HG03103 (cell line): ENCODE measurements at regions not wholly inside any gene's neighbourhood (a gene's known extent, or its start where the extent isn't known, plus 50 kb on each side); places are given as distances from the start of the nearest gene placed in this dataset.
"Not testable (repeated sequence)": the region's sequence is repeated elsewhere in the genome, so short reads cannot be mapped to it uniquely, and the experiment has no call there.

Experiments used
- ATAC-seq: cut with Tn5 transposase; IDR thresholded peaks from one replicate; pipeline ENCODE4 v1.9.1; 2021; ENCODE audit warnings: low read depth; ENCODE audit not compliant: unreplicated experiment

DNA sequence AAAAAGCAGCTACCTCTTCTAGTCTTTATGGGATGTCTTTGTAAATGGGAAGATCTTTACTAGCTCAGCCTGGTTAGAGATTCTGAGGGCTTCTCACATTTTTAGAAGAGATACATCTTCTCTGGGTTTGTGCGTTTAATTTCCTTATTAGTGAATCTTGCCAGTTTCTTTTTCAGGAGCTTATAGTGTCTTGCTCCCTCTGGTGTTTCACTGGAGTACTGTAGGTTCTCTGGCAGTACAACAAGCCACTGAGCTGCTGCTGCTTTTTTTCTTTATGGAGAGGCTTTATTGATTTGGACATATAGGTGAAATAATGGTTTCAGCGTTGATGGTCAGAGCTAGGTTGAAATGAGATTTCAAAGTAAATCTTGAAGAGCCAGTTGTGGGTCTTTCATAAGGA, 82.9 kb downstream of the LAS1L start:
- peak; percentile 71 for ATAC-seq

DNA sequence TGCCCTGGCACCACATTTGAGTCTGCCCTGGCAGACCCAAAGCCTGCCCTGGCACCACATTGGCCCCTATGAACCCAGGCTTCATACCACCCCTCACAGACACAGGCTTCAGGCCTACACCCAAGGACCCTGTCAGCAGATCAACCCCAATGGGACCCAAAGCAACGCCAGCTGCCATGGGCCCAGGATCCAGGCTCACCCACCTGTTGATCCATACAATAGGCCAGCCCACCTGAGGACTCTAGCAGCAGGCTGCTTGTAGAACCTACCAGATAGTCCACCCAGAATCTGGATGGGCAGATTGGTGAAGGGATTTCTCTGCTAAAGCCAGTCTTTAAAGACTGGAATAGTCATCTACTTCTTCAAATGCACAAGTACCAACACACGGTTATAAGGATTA, 114.4 kb downstream of the LAS1L start:
- no peak for ATAC-seq

DNA sequence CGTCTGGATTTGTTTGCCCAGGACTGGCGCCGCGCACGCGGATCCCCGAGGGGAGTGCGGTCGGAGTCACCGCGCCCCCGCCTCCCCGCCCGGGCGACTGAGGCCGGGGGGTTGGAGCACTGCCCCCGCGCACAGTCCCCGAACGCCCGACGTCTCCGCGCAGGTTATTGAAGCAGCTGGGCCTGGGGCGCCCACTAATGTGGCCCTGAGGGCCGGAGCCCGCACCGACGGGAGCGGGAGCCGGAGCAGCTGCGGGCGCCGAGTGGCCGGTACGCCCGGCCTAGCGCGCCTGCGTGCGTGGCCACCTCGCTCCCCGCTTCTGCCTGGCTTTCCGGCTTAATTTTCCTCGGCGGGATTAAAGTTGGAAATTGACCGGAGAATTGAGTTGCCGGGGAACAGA, 126.9 kb downstream of the LAS1L start:
- ATAC-seq, result not testable (repeated sequence)

DNA sequence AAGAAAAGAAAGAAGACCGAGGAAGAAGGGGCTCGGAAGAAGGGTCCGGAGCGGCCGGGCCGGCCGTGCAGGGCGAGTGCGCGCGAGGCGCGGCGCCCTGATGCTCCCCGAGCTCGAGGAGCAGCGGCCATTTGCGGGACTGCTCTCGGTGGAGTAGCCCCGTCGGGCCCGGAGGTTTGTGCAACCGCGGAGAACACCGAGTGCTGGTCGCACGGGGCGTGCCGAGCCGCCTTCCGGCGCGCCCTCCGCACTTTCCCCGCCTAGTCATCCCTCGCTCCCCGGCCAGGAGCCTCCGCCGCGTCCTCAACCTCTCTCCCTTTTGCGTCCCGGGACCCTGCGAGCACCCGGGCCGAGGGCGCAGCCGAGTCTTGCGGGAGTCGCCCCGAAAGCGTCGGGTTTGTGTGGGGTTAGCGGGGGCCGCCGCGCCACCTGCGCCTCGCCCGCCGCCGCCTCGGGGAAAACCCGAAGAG, 127.4 kb downstream of the LAS1L start:
- no peak for ATAC-seq

DNA sequence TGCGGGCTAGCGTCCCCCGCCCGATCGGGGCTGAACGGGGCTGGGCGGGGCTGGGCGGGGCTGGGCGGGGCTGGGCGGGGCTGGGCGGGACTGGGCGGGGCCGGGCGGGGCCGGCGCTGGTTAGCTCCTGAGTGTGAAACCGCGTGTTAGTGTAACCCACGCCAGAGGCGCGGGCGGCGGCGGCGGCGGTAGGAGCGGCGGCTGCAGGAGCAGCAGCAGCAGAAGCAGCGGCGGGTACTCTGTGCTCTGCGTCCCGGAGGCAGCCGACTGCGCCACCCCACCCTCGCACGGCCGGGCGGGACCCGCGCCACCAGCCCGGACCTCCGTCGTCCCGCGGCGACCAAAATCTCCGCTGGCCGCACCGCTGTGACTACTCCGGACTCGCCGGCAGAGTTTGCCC, 128.1 kb downstream of the LAS1L start:
- ATAC-seq, result no peak

DNA sequence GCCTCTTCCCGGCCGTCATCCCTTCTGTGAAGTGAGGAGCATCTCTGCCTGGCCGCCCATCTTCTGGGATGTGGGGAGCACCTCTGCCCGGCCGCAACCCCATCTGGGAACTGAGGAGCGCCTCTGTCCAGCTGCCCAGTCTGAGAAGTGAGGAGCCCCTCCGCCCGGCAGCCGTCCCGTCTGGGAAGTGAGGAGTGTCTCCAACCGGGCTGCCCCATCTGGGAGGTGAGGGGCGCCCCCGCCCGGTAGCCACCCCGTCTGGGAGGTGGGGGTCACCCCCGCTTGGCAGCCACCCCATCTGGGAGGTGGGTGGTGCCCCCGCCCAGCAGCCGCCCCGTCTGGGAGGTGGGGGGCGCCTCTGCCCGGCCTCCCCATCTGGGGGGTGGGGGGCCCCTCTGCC, 142.3 kb downstream of the LAS1L start:
- no peak for ATAC-seq

DNA sequence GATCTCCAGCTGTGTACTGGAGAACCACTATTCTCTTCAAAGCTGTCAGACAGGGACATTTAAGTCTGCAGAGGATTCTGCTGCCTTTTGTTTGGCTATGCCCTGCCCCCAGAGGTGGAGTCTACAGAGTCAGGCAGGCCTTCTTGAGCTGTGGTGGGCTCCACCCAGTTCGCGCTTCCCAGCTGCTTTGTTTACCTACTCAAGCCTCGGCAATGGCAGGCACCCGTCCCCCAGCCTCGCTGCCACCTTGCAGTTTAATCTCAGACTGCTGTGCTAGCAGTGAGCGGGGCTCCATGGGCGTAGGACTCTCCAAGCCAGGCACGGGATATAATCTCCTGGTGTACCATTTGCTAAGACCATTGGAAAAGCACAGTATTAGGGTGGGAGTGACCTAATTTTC, 145.5 kb downstream of the LAS1L start:
- ATAC-seq, result not testable (repeated sequence)
